ENCODE measurements at regions not wholly inside any gene's neighbourhood (a gene's known extent, or its start where the extent isn't known, plus 50 kb on each side); places are given as distances from the start of the nearest gene placed in this dataset.

- no peak for TF ChIP-seq CTCF (conservative IDR thresholded peaks at IDR 0.05 in 1 of 2, IDR thresholded peaks at IDR 0.05 in 1 of 2; ENCODE audit: low read depth in 1 of 2, low read length in 2 of 2)
- TF ChIP-seq EZH2 (IDR thresholded peaks at IDR 0.05; ENCODE audit: low read length, missing control alignments), result no peak
These were observed 101.1 kb upstream of the FRMD6 start for GRCh38 chr14:51550636-51551035.

Measured in fibroblast of lung (primary cell).